Endothelial cell of umbilical vein (primary cell): ENCODE measurements at regions not wholly inside any gene's neighbourhood (a gene's known extent, or its start where the extent isn't known, plus 50 kb on each side); places are given as distances from the start of the nearest gene placed in this dataset.

Source experiments
- BruUV-seq: library from RNA; stranded (reverse); fragments of 400-500 nt; replicated peaks from 2 replicates; lab custom pipeline; 2021; lab: Mats Ljungman, UMichigan
- CTCF ChIA-PET: fragments of 300-600, 350-600 bp; sonication (Branson Sonifier 250); formaldehyde crosslinking; loops from one replicate; lab custom pipeline; 2021; ENCODE audit warnings: antibody characterized with exemption, inconsistent platforms; lab: Charles Lee
- POLR2A ChIA-PET: fragments of 300-600, 350-600 bp; sonication (Branson Sonifier 250); formaldehyde crosslinking; loops from one replicate; lab custom pipeline; 2021; ENCODE audit warnings: antibody characterized with exemption, inconsistent platforms; lab: Charles Lee
- DNase-seq: peaks from one replicate; pipeline ENCODE4 v3.0.0-alpha.2; 2011; ENCODE audit warnings: low read depth, low spot score
- FAIRE-seq: peaks from 2 replicates; lab custom pipeline; 2011; peaks lifted over from hg19 to GRCh38; lab: Jason Lieb, UNC
- H2AFZ ChIP-seq: 2 replicates; pipeline ENCODE4 v1.6.0; 2012; ENCODE audit warnings: low read depth, low read length, control low read depth, inconsistent platforms
- H3K27ac ChIP-seq: 2 replicates; pipeline ENCODE4 v1.5.1; 2011; ENCODE audit warnings: low read depth, mild to moderate bottlenecking, control low read depth, low read length, moderate library complexity; ENCODE audit not compliant: insufficient read depth
- H3K27me3 ChIP-seq, 2 experiments: 2 replicates each; pipeline versions ENCODE4 v1.6.0 to v1.6.1; 2011; ENCODE audit warnings: low read length in 2 of 2, mixed read lengths in 1 of 2; ENCODE audit not compliant: control insufficient read depth in 2 of 2, insufficient read depth in 2 of 2
- H3K36me3 ChIP-seq, 2 experiments: 2 replicates in 1 of 2; 3 replicates in 1 of 2; pipeline ENCODE4 v1.5.1; 2011; ENCODE audit warnings: low read length in 2 of 2, mild to moderate bottlenecking in 1 of 2, moderate library complexity in 1 of 2; ENCODE audit not compliant: control insufficient read depth in 2 of 2, insufficient read depth in 2 of 2; ENCODE audit errors: extremely low read depth in 1 of 2
- H3K4me1 ChIP-seq: 3 replicates; pipeline ENCODE4 v1.5.1; 2011; ENCODE audit warnings: mild to moderate bottlenecking, low read length; ENCODE audit not compliant: control insufficient read depth, insufficient read depth; ENCODE audit errors: extremely low read depth
- H3K4me2 ChIP-seq: 2 replicates; pipeline ENCODE4 v1.6.1; 2011; ENCODE audit warnings: low read length, control low read depth, mixed read lengths; ENCODE audit not compliant: insufficient read depth
- H3K4me3 ChIP-seq, 3 experiments: fragments of 200-600 bp in 1 of 3; sonication (generic), shearing (Covaris generic) in 1 of 3; replicated peaks in 1 of 3; 2 replicates each; pipeline ENCODE4 v1.5.1; 2011 to 2016; ENCODE audit warnings: control low read depth in 3 of 3, low read length in 3 of 3, mild to moderate bottlenecking in 2 of 3, inconsistent platforms in 1 of 3, low read depth in 1 of 3, moderate library complexity in 1 of 3; ENCODE audit not compliant: insufficient read depth in 1 of 3
- H3K79me2 ChIP-seq: 2 replicates; pipeline ENCODE4 v1.6.0; 2012; ENCODE audit warnings: low read length, inconsistent platforms; ENCODE audit not compliant: control insufficient read depth, insufficient read depth
- H3K9ac ChIP-seq: replicated peaks from 2 replicates; pipeline ENCODE3; 2011; ENCODE audit warnings: low read length, control low read depth; ENCODE audit not compliant: insufficient read depth; ENCODE audit errors: extremely low read depth
- H3K9me1 ChIP-seq: replicated peaks from 3 replicates; pipeline ENCODE4 v1.6.0; 2011; ENCODE audit warnings: mild to moderate bottlenecking, low read length; ENCODE audit not compliant: control insufficient read depth, insufficient read depth; ENCODE audit errors: extremely low read depth
- H3K9me3 ChIP-seq: replicated peaks from 2 replicates; pipeline ENCODE4 v1.5.1; 2012; ENCODE audit warnings: low read length, inconsistent platforms; ENCODE audit not compliant: control insufficient read depth, insufficient read depth
- H4K20me1 ChIP-seq: replicated peaks from 2 replicates; pipeline ENCODE3; 2011; ENCODE audit warnings: mild to moderate bottlenecking, low read length; ENCODE audit not compliant: control insufficient read depth, insufficient read depth; ENCODE audit errors: extremely low read depth
- CTCF ChIP-seq, 2 donors: IDR thresholded peaks; 1 replicate in 1 of 2; 2 replicates in 1 of 2; pipeline ENCODE4 v1.5.1; 2011; ENCODE audit warnings: low read length in 2 of 2, mild to moderate bottlenecking in 2 of 2, moderate library complexity in 2 of 2, control low read depth in 1 of 2, inconsistent platforms in 1 of 2, low read depth in 1 of 2; ENCODE audit not compliant: insufficient read depth in 1 of 2; ENCODE audit errors: extremely low read depth in 1 of 2
- EZH2 ChIP-seq: IDR thresholded peaks from 2 replicates; pipeline ENCODE4 v1.6.1; 2012; ENCODE audit warnings: borderline replicate concordance, low read depth, mild to moderate bottlenecking, moderate library complexity, low read length, inconsistent platforms; ENCODE audit not compliant: severe bottlenecking
- FOS ChIP-seq: IDR thresholded peaks from 2 replicates; pipeline ENCODE4 v1.6.1; 2011; ENCODE audit warnings: mild to moderate bottlenecking, low read length, moderate library complexity, borderline replicate concordance; ENCODE audit not compliant: insufficient read depth
- GATA2 ChIP-seq: IDR thresholded peaks from 2 replicates; pipeline ENCODE4 v1.7.0; 2011; ENCODE audit warnings: low read depth, mild to moderate bottlenecking, moderate library complexity, mixed read lengths, low read length; ENCODE audit not compliant: insufficient read length, insufficient read depth
- JUN ChIP-seq: IDR thresholded peaks from 2 replicates; pipeline ENCODE4 v1.6.1; 2011; ENCODE audit warnings: borderline replicate concordance, low read depth; ENCODE audit not compliant: insufficient read length, insufficient read depth
- MAX ChIP-seq: IDR thresholded peaks from 2 replicates; pipeline ENCODE4 v1.6.1; 2011; ENCODE audit not compliant: insufficient read depth, insufficient read length
- MYC ChIP-seq: IDR thresholded peaks from one replicate; pipeline ENCODE4 v1.6.1; 2011; ENCODE audit warnings: mild to moderate bottlenecking, low read depth, low read length
- POLR2A ChIP-seq: IDR thresholded peaks from 2 replicates; pipeline ENCODE4 v1.6.1; 2012; ENCODE audit warnings: low read depth, mild to moderate bottlenecking, control low read depth, low read length
- POLR2AphosphoS5 ChIP-seq: IDR thresholded peaks from 2 replicates; pipeline ENCODE4 v1.6.1; 2012; ENCODE audit warnings: low read depth, mild to moderate bottlenecking, control low read depth, low read length, moderate library complexity; ENCODE audit not compliant: insufficient read depth
- dilution Hi-C: fragments of 300-500 bp; cut with MboI; formaldehyde crosslinking; loops from one replicate; pipeline ENCODE4 v1.15.0; 2019; ENCODE audit warnings: low sequenced_read_pairs; ENCODE audit not compliant: extremely low pct_ligation_motif_present
- intact Hi-C: fragments of 100-400 bp; cut with micrococcal nuclease; formaldehyde crosslinking; loops from one replicate; pipeline ENCODE4 v1.10.0; 2022

- Histone ChIP-seq H3K27me3 (no peaks in the 10 kb centered on the region), H4K20me1 (no peaks in the 10 kb centered on the region), H3K4me3 (no peak overlapping the region), H3K9me3 (no peaks in the 10 kb centered on the region), H3K27ac (no peak overlapping the region), H3K9ac (no peak overlapping the region), H3K4me2 (no peak overlapping the region), H3K4me1 (no peaks in the 10 kb centered on the region), H2AFZ (no peak overlapping the region), H3K79me2 (no peaks in the 10 kb centered on the region), H3K9me1 (no peaks in the 10 kb centered on the region), H3K36me3 (no peaks in the 10 kb centered on the region)
- POLR2A ChIA-PET, result no interaction called here
- BruUV-seq, result no TSS peak
- TF ChIP-seq JUN (no peak), MAX (no peak), MYC (no peak), EZH2 (no peak), GATA2 (no peak), POLR2AphosphoS5 (no peak), FOS (no peak), POLR2A (no peak), CTCF (IDR thresholded peaks at IDR 0.05; ENCODE audit: extremely low read depth in 1 of 2, insufficient read depth in 1 of 2, low read depth in 1 of 2, low read length in 2 of 2) (no peak)
- CTCF ChIA-PET, result no interaction called here
- intact Hi-C loops, result no loop called here
- FAIRE-seq (no peak), DNase-seq (no peak)
- dilution Hi-C loops, result no loop called here
Observed at GRCh38 chr6:119524410-119524809, 174.8 kb upstream of the MAN1A1 start.
